NCI-H1694 (cell line): ENCODE measurements at regions not wholly inside any gene's neighbourhood (a gene's known extent, or its start where the extent isn't known, plus 50 kb on each side); places are given as distances from the start of the nearest gene placed in this dataset.
"Not testable (repeated sequence)": the region's sequence is repeated elsewhere in the genome, so short reads cannot be mapped to it uniquely, and the experiment has no call there.

ENCODE experiments used
- DNase-seq: peaks from one replicate; lab custom pipeline; 2025; lab: John Stamatoyannopoulos, UW

DNA sequence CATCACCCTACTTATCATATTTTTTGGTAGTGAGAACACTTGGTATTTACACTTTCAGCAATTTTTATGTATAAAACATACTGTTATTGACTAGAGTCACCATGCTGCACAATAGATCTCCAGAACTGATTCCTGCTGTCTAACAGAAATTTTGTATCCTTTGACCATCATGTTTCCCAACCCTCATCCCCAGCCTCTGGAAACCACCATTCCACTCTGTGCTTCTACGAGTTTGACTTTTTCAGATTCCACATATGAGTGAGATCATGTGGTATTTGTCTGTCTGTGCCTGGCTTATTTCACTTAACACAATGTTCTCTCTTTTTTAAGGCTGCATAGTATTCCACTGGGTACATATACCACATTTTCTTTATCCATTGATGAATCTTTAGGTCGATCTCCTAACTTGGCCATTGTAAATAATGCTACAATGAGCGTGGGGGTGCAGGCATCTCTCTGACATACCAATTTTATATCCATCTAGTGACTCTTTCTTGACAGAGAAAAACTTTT lies 115.9 kb upstream of the RUNX1 start:
- DNase-seq, result no peak

DNA sequence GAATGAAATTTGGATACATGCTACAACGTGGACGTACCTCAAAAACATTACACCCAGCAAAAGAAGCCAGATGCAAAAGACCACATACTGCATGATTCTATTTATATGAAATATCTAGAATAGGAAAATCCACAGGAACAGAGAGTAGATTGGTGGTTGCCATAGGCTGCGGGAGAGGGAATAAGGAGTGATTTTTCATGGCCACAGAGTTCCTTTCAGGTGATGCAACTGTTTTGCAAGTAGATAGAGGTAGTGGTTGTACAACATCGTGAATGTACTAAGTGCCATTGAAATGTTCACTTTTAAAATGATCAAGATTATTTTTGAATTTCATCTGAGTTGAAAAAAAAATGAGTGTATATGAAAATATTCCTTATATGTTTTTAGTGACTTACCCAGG lies 115.3 kb upstream of the RUNX1 start:
- DNase-seq, result no peak

DNA sequence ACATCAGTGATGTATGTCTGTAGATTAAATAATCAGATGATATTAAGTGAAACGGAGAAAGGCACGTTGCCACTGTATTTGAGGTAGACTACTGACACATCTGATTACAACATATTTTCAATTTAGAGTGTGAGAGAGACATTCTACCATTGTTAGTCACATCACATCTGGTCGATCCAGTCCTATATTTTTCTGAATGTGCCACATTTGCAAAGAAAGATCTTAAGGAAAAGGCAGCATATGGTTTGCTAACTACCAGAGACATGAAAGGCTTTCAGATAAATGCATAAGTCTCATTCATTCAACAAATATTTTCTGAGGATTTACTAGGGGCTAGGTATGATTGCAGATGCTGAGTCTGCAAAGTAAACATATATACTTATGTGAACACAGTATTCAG lies 114.3 kb upstream of the RUNX1 start:
- no peak for DNase-seq

DNA sequence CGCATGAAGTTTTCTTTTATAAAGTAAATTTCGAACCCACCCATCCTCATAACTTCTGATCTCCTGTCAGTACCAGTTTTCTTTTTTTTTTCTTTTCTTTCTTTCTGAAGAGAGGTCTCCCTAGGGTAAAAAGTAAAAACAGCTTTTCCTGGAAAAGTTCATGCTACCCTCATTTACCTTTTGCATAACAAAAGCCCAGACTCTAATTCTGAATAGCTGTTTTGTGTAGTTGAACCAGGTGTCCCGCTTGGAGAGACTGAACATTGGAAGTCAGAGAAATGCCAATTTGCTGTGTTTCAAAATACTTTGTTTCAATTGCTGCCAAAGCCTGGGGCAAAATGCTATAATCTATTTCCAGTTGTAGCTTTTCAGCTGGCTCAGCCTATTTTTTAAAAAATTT lies 113.7 kb upstream of the RUNX1 start:
- no peak for DNase-seq

DNA sequence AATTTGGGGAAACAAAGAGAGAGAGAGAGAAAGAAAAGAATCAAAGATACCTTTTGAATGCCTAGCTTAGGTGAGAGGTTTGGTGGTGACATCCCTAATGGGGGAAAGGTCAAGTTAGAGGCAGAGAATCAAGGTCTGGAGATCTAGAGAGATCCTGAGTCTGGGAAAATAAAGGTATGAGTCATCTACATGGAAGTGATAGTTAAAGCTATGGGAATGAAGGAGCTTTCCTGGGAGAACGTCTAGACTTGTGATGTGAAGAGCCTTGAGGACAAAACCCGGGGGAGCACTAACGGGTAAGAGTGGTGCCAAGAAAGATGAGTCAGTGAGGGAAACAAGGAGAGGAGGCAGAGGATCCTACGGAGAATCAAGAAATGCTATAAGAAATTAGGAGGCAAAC lies 110.8 kb upstream of the RUNX1 start:
- DNase-seq, result no peak

DNA sequence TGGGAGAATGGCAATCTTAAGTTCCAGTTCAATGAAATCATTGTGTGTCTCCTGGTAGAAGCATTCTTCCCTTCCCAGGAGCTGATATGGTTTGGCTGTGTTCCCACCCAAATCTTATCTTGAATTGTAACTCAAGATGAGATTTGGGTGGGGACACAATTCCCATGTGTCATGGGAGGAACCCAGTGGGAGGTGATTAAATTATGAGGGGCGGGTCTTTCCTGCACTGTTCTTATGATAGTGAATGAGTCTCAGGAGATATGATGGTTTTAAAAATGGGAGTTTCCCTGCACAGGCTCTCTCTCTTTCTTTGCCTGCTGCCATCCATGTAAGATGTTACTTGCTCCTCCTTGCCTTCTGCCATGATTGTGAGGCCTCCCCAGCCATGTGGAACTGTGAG lies 108.3 kb upstream of the RUNX1 start:
- DNase-seq, result not testable (repeated sequence)

DNA sequence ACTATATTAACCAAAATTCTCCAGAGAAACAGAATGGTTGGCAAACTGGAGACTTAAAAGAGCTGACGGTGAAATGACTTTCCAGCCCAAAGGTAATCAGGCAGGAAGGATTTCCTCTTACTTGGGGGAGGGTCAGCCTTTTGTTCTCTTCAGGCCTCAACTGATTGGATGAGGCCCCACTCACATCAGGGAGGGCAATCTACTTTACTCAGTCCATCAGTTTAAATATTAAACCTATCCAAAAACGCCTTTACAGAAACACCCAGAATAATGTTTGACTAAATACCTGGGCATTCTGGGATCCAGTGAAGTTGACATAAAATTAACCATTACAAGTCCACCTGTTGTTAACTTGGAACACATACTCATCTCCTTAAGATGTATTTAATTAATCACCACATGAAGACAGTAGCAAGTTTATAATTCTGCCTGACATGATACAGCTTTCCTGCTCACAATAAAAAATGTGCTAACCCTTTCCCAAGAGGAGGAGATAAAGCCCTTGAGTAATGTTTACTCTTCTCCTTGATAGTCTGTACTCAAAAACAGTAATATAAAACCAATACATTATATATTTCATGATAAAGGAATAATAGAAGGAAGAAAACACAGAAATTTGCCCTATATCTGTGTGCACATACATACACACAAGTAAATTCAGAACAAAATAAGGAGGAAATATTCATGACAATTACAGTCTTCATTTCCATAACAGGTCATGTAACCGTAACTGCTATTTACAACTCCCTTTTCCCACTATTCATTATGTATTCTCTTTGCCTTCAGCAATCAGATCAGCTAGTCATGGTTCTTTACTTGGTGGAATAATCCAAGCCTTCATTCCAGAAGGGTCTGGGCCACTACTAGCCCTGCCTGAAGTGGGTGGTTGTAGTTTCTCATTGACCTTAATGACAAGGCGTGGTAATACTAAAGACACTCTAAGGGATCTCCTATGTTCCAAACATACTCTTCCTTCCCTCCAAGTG lies 107.5 kb upstream of the RUNX1 start:
- no peak for DNase-seq

DNA sequence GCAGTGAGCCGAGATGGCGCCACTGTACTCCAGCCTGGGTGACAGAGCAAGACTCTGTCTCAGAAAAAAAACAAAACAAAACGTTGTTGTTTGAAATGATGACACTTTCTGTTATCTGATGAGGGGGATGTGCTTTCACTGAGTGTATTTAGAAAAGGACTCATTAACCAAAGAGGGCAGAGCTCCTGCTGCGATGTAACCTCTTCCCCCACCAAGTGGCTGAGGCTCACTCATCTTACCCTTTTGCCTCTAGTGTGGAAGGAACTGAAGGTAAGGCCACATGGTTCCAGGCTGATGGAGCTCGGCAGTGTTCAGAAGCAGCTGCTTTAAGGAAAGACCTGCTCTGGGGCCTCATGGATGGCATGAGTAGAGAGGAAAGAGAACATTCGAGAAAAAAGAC lies 105.7 kb upstream of the RUNX1 start:
- DNase-seq, result no peak

DNA sequence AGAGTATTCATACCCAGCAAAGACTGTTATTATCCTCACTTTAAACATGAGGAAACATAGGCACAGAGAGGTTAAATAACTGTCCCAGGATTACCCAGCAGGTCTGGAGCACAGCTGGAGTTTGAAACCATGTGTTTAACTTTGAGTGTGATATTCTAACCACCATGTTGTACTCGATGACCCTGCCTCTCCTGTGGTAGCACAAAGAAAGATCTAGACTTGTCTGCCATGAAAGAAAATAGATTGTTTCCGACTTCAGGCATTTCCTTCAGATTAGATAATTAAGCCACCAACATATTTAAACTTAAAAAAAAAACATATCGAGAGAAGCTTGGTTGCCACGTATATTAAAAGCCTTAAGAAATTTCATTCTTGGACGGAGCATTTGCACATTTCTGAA lies 104.6 kb upstream of the RUNX1 start:
- no peak for DNase-seq

DNA sequence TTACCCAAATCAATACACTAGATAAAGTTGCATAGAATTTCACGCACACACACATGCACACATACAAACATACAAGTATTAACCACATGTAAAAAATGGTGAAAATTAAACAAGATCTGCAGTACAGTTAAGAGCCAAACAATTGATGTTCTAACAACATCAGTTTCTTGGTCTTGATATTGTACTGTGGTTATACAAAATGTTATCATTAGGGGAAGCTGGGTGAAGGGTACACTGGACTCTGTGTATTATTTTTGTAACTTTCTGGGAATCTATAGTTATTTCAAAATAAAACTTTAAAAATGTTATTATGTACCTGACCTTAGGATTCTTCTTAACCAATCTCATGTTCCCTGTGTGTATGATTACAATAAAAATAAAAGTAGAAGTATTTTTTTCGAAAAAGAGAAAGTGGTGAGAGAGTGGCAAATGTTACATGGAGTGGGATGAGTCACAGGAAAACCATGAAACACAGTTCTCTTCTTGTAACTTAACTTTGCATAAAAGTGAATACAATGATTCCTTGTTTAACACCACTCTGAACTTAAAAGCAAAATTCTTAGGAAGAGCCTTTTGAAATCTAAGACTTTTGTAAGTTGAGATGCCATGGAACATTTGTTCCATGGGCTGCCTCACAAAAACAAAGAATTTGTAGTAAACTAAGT lies 101.6 kb upstream of the RUNX1 start:
- DNase-seq, result no peak

DNA sequence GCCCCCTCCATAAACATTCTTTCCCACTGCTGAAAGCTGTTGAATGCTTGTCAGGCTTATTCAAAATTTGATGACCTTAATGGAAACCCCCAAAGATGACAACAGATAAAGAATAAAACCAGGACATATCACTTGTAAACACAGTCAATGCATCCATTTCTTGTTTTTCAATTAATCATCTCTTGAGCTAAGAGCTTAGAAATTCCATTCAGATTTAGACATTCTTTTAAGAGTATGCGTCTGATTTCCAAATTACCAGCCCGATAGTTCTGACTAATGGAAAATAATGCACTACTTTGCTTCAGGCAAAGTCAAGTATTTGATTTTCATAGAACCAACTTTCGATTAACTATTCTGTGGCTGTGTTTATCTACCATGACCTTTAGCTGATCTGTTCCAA lies 100.6 kb upstream of the RUNX1 start:
- no peak for DNase-seq

DNA sequence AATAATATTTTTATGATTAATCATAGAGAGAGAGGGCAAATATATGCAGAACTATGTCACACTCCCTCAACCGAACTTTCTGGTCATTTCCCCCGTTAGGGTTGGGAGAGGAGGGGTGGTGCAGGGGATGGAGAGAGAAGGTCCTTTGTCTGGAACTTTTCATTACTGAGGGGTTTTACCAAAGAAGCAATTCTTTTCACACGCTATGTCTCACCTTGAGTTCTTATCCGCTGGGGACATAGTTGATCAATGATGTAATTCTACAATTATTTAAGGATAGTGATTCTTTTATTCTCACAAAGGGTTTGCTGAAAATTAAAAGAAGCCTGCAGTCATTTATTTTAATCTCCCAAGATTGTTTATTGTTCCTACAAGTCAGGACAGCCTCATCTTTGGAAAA lies 98.3 kb upstream of the RUNX1 start:
- DNase-seq, result no peak

DNA sequence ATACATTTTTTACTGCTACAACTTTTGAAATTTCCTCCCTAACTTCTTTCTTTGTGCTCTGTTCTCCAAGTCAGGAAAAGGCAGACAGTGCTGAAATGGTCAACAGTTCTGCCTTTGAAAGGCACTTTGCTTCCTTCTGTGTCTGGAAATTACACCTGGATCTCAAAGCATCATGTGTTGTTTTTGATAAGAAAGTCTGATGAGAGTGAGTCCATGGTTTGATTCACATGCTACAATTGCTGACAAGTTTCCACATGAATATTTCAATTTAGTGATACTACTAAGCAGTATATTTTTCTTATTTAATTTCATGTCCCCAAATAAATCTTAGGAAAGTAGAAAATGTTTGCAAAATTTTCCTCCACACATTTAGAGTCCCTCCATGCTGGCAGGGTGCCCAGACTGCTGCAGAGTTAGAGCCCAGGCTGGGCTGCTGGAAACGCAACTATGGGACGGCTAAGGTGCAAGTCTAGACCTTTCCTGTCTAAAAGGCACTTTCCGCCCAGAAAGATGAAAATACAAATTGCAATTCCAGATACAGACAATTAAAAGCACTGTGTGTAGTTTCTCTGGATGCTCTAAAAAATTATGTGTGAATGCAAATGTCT lies 96.6 kb upstream of the RUNX1 start:
- no peak for DNase-seq

DNA sequence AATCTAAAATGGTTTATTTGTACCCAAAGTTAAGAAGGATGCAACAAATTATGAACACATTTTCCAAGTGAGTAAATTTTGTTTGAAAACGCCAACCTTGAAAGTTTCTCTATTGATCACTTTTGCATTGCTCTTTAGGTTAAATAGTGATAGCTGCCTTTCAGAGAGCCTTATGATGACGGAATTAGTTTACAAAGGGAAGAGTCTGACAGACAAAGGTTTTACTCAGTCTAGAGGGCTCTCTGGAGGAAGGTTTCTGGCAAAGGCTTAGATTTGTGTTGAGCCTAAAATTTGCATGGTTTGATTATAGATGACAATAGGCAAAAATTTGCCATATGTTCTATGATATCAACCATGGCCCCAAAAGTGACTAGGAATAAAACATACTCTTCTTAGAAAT lies 95.9 kb upstream of the RUNX1 start:
- DNase-seq, result no peak

DNA sequence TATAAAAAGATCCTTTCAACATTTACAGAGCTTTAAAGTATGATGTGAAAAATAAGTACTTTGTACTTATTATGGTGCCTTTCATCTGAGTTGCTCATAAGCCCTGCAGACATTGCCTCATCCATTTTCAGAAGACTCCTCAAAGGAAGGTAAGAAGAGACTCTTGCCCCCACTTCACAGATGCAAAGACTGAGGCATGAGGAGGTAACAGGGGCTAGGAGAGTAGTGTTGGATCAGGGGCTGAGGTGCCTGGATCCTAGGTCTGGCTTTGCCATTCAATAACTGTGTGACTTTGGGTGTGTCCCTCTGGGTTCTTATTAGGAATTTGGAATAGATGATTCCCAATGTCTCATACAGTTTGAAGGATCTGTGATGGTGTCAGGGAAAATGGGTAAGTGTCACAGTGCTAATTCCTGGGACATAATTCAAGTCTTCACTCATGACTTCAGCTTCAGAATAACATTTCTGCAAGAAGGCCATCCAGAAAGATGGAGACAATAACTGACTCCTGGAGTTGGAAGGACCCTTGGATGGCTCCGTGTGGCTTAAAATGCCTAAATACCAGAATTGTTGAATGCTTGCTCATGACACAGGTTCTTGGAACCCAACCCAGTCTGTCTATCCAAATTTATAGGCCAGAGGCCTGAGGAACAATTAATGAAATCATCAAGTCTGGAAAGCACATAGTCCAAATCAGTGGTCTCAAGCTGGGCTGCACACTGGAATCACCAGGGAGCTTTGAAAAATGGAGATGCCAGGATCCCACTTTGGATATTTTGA lies 93.1 kb upstream of the RUNX1 start:
- DNase-seq, result no peak

DNA sequence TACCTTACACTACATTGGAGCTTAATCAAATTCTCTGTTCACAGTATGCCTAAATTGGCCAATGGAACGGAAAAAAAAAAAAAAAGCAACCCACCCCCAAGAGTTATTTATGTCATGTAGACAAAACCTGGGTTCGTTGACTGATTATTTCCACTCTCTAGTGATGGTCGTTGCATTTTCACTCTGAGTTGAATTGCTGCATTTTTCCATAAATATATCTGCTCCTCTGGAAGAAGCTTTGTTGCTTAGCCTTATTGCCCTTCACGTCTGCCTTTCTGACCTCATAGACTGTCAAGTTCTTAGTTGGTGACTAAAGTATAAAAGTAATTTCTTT lies 90.2 kb upstream of the RUNX1 start:
- DNase-seq, result no peak

DNA sequence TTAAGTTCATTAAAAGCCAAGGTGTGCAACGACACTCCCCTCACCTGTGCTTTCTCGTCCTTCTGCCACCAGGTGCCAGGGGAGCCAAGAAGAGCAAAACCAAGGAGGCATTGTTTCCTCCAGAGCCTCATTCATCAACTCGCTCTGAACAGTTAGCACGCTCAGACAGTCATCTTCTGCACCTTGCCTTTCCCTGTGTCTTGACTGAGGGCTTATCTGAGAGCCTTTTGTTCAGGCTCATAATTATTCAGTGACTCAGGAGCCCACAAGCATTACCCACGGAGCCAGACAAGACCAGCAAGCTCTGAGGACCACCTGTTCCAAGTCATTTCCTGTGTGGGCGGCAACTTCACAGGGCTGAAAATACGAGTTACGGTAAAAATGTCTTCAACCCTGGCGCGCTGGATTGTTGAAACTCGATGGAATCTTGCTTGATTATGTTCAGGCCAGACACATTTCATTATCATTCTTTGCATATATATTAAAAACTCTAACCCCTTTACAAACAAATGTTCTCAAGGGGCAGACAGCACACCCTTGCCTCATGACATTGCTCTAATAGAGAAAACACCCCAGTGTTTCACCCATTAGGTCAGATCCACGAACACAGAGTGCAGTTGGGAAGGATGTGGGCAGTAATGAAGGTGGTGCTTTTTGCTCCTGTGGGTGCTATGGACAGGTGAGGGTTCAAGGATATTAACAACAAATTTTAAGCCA lies 89.7 kb upstream of the RUNX1 start:
- no peak for DNase-seq

DNA sequence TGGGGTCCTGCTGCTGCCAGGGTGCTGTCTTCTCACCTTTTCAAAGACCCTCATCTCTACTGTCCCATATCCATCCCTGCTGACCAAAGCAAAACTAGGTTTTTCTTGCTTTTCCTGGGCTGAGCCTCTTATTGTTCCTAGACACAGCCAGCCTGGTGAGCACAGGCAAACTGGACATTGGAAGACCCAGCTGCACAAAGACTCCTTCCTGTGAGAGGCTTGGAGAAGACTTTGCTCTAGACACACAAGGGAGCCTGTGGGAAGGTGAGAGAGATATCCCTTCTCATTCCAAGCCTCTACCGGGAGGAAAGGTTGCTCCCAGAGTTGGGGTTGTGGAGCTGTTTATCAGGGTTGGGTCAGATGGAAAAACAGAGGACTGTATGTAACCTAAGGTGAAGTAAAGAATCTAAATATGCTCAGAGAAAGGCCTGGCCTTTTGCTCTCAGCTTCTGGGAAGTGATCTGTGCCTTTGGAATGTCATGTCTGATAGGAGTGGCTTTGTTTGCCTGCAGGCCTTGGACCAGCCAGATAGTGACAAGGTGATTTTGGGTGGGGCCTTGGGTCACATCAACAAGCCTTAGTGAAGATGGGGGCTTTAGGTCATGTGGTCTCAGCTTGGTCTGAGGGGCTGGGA lies 87.6 kb upstream of the RUNX1 start:
- DNase-seq, result no peak

DNA sequence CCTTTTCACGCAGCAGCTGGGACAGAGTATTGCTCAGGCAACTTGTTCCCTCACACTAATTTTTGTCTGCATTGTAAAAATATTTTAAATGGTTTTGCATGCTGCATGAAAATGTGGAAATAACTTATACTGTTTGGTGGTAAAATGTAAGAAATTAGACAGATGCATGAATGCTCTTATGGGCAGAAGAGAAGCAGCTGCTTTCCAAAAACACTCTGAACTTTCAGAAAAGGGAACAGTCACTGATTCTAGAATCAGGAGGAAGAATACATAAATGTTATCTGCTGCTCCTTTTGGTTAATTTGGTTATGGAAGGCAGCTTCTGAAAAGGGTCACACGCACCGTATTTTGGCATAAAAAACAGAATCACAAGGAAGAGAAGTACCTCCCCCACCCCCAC lies 87.0 kb upstream of the RUNX1 start:
- DNase-seq, result no peak

DNA sequence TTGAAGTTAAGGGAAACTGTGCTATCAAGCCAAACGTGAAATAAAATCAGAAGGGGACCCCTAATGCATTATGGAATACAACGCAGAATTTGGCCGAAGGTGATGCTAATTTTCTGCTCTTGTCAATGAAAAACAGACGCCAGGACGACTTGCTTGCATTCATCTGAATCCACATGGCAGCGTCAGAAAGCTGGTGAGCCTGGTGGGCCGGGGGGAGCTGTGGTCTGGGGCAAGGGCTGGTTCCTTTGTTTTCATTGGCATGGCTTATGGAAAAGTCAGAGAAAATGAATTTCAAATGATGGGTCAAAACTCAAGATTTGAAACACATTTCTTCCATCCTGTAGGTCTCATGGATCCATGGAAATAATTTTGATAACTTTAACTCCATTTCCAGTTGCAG lies 86.4 kb upstream of the RUNX1 start:
- no peak for DNase-seq

DNA sequence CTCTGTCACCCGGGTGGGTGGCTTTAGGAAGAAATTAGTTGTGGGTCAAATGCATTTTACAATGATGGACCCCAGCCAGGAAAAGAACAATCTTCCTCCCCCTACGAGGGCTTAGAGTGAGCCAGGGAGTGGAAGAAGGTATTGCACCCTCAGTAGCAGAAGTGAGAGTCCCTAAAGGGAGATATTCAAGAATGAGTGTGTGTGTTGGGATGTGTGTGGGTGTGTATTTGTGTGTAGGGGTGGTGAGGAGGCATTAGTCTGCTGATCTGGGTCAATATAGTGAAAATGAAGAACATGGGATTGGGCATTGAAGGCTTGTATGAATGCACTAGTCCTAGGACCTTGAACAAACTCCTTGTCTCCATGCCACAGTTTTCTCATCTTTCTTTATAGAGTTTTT lies 85.2 kb upstream of the RUNX1 start:
- DNase-seq, result no peak
